Subcutaneous abdominal adipose tissue (tissue), 5 donors: ENCODE measurements at regions not wholly inside any gene's neighbourhood (a gene's known extent, or its start where the extent isn't known, plus 50 kb on each side); places are given as distances from the start of the nearest gene placed in this dataset.
"Not testable (repeated sequence)": the region's sequence is repeated elsewhere in the genome, so short reads cannot be mapped to it uniquely, and the experiment has no call there.

Experiments
- H3K27ac ChIP-seq: one replicate; pipeline ENCODE4 v1.7.0; 2013; ENCODE audit warnings: low read depth, mild to moderate bottlenecking, inconsistent platforms, low read length, moderate library complexity
- H3K27me3 ChIP-seq, 5 donors: one replicate each; pipeline ENCODE4 v1.7.0; 2013; ENCODE audit warnings: low read length in 5 of 5, inconsistent platforms in 1 of 5; ENCODE audit not compliant: control insufficient read depth in 5 of 5, insufficient read depth in 4 of 5
- H3K36me3 ChIP-seq, 5 donors: one replicate each; pipeline ENCODE4 v1.7.0; 2013; ENCODE audit warnings: low read length in 5 of 5; ENCODE audit not compliant: control insufficient read depth in 5 of 5, insufficient read depth in 5 of 5
- H3K4me1 ChIP-seq, 5 donors: one replicate each; pipeline ENCODE4 v1.7.0; 2013; ENCODE audit warnings: low read length in 5 of 5, mild to moderate bottlenecking in 3 of 5, moderate library complexity in 1 of 5; ENCODE audit not compliant: control insufficient read depth in 5 of 5, insufficient read depth in 5 of 5
- H3K4me3 ChIP-seq, 5 donors: one replicate each; pipeline ENCODE4 v1.7.0; 2013; ENCODE audit warnings: low read length in 5 of 5, low read depth in 1 of 5
- H3K9ac ChIP-seq, 5 donors: one replicate each; pipeline ENCODE4 v1.7.0; 2013; ENCODE audit warnings: low read length in 5 of 5, mild to moderate bottlenecking in 4 of 5, moderate library complexity in 3 of 5
- H3K9me3 ChIP-seq, 5 donors: one replicate each; pipeline ENCODE4 v1.7.0; 2013; ENCODE audit warnings: low read length in 5 of 5; ENCODE audit not compliant: control insufficient read depth in 5 of 5
- donor health status: healthy.
- donor health status: healthy.
- donor health status: healthy.
- donor health status: healthy.
- donor health status: healthy.

DNA sequence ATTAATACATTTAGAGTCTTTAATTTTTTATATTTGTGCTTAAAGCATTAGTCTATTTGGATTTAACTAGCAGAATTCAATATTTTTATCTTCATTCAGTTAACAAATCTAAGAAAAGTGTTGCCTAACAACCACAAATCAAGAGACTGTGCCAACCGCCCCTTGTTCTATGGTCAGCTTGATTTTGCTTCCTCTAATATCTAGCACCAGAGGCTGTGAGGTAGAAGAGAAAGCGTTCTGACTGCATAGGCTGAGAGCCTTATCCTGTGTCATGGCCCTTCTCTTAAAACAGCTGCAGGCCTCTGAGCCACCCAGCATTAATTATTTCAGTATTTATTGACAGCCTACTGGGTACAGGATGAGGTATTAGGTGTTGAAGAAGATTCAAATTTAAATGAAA lies 693.0 kb upstream of the CDH6 start:
- Histone ChIP-seq H3K36me3 (no peaks in the 10 kb centered on the region), H3K9ac (no peak overlapping the region), H3K9me3 (peaks cover 0 to 5% (median 0%) of the 10 kb centered on the region in 5 donors), H3K4me3 (no peak overlapping the region), H3K27me3 (peaks cover 0 to 2% (median 0%) of the 10 kb centered on the region in 5 donors), H3K4me1 (no peaks in the 10 kb centered on the region), H3K27ac (no peak overlapping the region)

DNA sequence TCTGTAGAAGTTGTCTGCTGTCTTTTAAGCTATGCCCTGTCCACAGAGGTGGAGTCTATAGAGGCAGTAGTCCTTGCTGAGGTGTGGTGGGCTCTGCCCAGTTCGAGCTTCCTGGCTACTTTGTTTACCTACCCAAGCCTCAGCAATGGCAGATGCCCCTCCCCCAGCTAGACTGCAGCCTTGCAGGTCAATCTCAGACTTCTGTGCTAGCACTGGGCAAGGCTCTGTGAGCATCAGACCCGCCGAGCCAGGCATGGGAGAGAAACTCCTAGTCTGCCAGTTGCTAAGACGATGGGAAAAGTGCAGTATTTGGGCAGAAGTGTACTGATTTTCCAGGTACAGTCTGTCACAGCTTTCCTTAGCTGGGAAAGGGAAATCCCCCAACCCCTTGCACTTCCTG lies 694.1 kb upstream of the CDH6 start:
- Histone ChIP-seq H3K4me1 (no peaks in the 10 kb centered on the region), H3K4me3 (no peak overlapping the region), H3K36me3 (no peaks in the 10 kb centered on the region), H3K27ac (no peak overlapping the region), H3K9me3 (peaks cover 0 to 5% (median 0%) of the 10 kb centered on the region in 5 donors), H3K27me3 (peaks cover 0 to 2% (median 0%) of the 10 kb centered on the region in 5 donors), H3K9ac (no peak overlapping the region)

DNA sequence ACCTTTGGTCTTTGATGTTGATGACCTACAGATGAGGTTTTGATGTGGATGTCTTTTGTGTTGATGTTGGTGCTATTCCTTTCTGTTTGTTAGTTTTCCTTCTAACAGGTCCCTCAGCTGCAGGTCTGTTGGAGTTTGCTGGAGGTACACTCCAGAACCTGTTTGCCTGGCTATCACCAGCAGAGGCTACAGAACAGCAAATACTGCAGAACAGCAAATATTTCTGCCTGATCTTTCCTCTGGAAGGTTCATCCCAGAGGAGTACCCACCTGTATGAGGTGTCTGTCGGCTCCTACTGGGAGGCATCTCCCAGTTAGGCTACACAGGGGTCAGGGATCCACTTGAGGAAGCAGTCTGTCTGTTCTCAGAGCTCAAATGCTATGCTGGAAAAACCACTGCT lies 694.5 kb upstream of the CDH6 start:
- Histone ChIP-seq H3K27ac (no peak overlapping the region), H3K4me1 (no peaks in the 10 kb centered on the region), H3K9ac (no peak overlapping the region), H3K36me3 (no peaks in the 10 kb centered on the region), H3K27me3 (peaks cover 0 to 2% (median 0%) of the 10 kb centered on the region in 5 donors), H3K9me3 (peaks cover 0 to 5% (median 0%) of the 10 kb centered on the region in 5 donors), H3K4me3 (no peak overlapping the region)

DNA sequence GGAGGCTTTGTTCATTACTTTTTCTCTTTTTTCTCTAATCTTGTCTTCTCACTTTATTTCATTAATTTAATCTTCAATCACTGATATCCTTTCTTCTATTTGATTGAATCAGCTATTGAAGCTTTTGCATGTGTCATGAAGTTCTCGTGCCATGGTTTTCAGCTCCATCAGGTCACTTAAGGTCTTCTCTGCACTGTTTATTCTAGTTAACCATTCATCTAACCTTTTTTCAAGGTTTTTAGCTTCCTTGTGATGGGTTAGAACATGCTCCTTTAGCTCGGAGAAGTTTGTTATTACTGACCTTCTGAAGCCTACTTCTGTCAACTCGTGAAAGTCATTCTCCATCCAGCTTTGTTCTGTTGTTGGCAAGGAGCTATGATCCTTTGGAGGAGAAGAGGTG lies 695.0 kb upstream of the CDH6 start:
- H3K9ac ChIP-seq, H3K36me3 ChIP-seq, H3K9me3 ChIP-seq, H3K4me1 ChIP-seq, H3K27ac ChIP-seq, H3K27me3 ChIP-seq, H3K4me3 ChIP-seq: not testable (repeated sequence)

DNA sequence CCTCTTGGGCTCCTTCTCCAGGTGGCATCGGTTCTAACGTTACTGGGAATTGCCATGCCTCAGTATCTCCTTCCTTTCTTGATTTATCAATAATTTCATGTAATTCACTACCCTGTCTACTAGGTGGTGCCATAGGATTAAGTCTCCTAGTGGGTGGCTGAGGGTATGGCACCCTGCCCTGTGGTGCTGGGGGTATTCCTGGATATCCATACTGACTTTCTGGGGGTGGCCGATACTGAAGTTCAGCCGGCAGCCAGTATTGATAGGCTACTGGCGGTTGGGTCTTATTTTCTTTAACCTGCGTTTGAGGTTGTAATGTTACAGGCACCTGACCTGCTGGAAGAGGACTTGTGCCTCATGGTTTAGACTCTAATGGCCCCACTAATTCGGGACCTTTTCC lies 699.4 kb upstream of the CDH6 start:
- H3K9ac ChIP-seq, H3K9me3 ChIP-seq: not testable (repeated sequence)

DNA sequence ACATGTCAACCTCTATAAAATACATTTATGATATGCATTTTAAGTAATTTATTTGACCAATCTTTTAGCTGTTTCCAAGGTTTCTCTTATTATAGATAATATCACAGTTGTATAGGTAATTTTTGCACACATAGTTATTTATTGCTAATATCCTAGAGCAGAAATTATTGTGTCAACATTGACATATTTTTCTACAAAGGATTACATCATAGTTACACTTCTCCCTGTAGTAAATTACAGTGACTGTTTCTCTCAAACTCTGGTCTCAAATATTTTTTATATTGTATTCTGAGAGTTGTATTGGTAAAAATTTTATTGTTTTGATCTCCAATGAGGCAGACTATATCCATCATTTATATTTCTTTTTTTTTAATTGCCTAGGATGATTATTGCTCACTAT lies 714.4 kb upstream of the CDH6 start:
- H3K4me3 ChIP-seq: no peak overlapping the region

More for the DNA sequence above, 699.4 kb upstream of the CDH6 start:
- not testable (repeated sequence) for H3K27ac ChIP-seq, H3K36me3 ChIP-seq, H3K4me3 ChIP-seq, H3K27me3 ChIP-seq, H3K4me1 ChIP-seq

DNA sequence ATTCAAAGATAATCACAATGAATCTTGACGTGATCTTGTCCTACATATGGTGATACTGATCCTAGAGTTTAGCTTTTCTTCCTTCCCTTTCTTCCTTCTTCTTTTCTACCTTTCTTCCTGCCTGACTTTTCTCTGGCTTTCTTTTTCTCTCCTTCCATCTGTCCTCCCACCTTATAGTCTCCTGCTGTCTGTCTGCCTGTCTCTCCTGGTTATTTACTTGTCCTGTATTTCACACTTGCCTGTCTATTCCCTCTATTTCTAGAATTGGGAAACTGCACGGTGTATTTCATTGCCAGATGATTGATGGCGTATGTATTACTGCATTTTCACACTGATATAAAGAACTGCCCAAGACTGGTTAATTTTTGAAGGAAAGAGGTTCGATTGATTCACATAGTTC lies 718.1 kb upstream of the CDH6 start:
- Histone ChIP-seq H3K4me3 (no peak overlapping the region), H3K36me3 (no peaks in the 10 kb centered on the region), H3K9ac (no peak overlapping the region), H3K9me3 (peaks cover 0 to 27% (median 10%) of the 10 kb centered on the region in 5 donors), H3K27ac (no peak overlapping the region), H3K4me1 (no peaks in the 10 kb centered on the region), H3K27me3 (no peaks in the 10 kb centered on the region)

More for the DNA sequence above, 714.4 kb upstream of the CDH6 start:
- H3K4me1 ChIP-seq: no peaks in the 10 kb centered on the region
- H3K9ac ChIP-seq: no peak overlapping the region
- H3K9me3 ChIP-seq: peaks cover 0 to 27% (median 10%) of the 10 kb centered on the region in 5 donors
- H3K27me3 ChIP-seq: no peaks in the 10 kb centered on the region
- H3K36me3 ChIP-seq: no peaks in the 10 kb centered on the region
- no peak overlapping the region for H3K27ac ChIP-seq

DNA sequence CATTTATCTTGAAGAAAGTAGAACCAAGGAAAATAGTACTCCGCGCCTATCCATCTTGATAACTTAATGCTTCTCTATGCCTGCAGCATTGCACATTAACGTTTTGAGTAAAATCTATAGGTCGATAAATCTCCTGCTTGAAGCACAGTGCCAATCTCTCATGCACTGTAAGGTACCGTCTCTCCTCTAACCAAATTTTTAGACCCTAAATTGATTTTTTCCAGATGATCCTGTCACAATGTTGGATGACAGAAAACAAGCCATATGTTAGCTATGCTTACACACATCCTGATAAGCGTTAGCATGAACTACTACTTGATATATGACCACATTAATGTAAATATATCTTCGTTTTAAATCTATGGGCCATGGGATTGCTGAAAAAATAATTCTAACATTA lies 723.8 kb upstream of the CDH6 start:
- Histone ChIP-seq H3K9me3 (peaks cover 0 to 4% (median 3%) of the 10 kb centered on the region in 5 donors), H3K36me3 (no peaks in the 10 kb centered on the region), H3K9ac (no peak overlapping the region), H3K4me1 (no peaks in the 10 kb centered on the region), H3K4me3 (no peak overlapping the region), H3K27ac (no peak overlapping the region), H3K27me3 (no peaks in the 10 kb centered on the region)

DNA sequence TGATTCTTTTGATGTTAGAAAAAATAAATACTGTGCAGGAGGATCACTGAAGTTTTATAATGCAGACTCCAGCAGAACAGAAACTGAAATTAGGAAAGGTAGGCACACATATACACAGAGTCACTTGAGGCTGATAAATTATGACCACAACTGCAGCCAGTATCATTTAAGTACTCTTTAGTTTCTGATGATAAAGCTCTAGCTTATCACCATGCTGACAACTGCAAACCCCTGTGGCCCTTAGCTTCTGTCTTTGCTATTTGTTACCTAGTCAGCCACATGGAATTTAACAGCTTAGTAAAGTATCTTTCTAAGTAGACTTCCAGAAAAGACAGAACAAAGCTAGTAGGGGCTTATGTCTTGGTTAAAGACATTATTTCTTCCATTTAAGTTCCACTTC lies 734.8 kb upstream of the CDH6 start:
- H3K9me3 ChIP-seq: no peaks in the 10 kb centered on the region

DNA sequence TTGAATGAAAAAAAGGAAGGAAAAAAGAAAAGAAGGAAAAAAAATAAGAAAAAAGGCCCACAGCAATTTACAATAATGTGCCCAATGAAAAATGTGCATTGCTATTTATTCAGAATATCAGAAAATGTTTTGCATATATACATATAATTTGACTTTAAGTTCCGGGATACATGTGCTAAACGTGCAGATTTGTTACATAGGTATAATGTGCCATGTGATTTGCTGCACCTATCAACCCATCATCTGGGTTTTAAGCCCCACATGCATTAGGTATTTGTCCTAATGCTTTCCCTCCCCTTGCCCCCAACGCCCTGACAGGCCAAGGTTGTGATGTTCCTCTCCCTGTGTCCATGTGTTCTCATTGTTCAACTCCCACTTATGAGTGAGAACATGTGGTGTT lies 738.0 kb upstream of the CDH6 start:
- H3K36me3 ChIP-seq, H3K4me1 ChIP-seq, H3K9me3 ChIP-seq, H3K27me3 ChIP-seq, H3K27ac ChIP-seq, H3K4me3 ChIP-seq, H3K9ac ChIP-seq: not testable (repeated sequence)

More for the DNA sequence above, 734.8 kb upstream of the CDH6 start:
- H3K4me3 ChIP-seq: no peak overlapping the region
- no peak overlapping the region for H3K9ac ChIP-seq
- H3K4me1 ChIP-seq: no peaks in the 10 kb centered on the region
- H3K27ac ChIP-seq: no peak overlapping the region
- H3K27me3 ChIP-seq: no peaks in the 10 kb centered on the region
- no peaks in the 10 kb centered on the region for H3K36me3 ChIP-seq

DNA sequence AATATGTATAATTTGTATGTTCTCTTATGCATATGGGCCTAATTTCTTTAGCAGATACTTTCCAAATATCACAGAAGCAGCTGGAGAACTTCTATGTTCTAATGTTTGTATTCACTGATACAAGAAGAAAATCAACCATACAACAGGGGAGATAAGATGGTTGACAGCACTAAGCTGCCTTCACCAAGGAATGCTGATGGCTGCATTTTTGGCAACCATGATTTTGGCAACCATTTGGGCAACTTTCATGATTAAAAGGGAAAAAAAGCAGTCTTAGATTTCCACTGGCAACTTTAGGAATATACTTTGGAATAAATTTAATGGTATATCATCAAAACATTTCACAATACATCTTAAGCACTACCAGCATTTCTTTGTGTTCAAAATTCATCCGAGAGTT lies 740.3 kb upstream of the CDH6 start:
- H3K4me1 ChIP-seq: no peaks in the 10 kb centered on the region
- peaks cover 0 to 2% (median 0%) of the 10 kb centered on the region in 5 donors for H3K9me3 ChIP-seq
- no peaks in the 10 kb centered on the region for H3K27me3 ChIP-seq
- H3K9ac ChIP-seq: no peak overlapping the region
- H3K27ac ChIP-seq: no peak overlapping the region
- no peaks in the 10 kb centered on the region for H3K36me3 ChIP-seq
- H3K4me3 ChIP-seq: no peak overlapping the region
